Stimulated activated naive B cell treated with anti-CD40 and anti-IgM and Interleukin-4, amounts not matched to agents 10 μg/mL and 1 μg/mL and 100 μg/mL, for 72 hours (primary cell): ENCODE measurements at regions not wholly inside any gene's neighbourhood (a gene's known extent, or its start where the extent isn't known, plus 50 kb on each side); places are given as distances from the start of the nearest gene placed in this dataset.
A peak's percentile ranks its signal among the peaks of the same experiment; 100 is the strongest.

Experiments
- ATAC-seq, 2 donors: fragments of 150-1000 bp; cut with Tn5 transposase; replicated peaks; 2 replicates each; pipeline ENCODE4 v1.10.0; 2021; ENCODE audit warnings: moderate library complexity in 1 of 2
- DNase-seq: peaks from one replicate; pipeline ENCODE4 v3.0.0; 2021
- H3K27ac Mint-ChIP-seq: one replicate; pipeline ENCODE4 v1.8.0; 2022; ENCODE audit warnings: mild to moderate bottlenecking, mixed read lengths
- H3K27me3 Mint-ChIP-seq, 2 donors: one replicate each; pipeline ENCODE4 v1.8.0; 2022; ENCODE audit warnings: mixed read lengths in 2 of 2
- H3K36me3 Mint-ChIP-seq, 2 donors: one replicate each; pipeline ENCODE4 v1.8.0; 2022; ENCODE audit warnings: mixed read lengths in 2 of 2, mild to moderate bottlenecking in 1 of 2
- H3K4me1 Mint-ChIP-seq, 2 donors: one replicate each; pipeline ENCODE4 v1.8.0; 2022; ENCODE audit warnings: mixed read lengths in 2 of 2, mild to moderate bottlenecking in 1 of 2
- H3K4me3 Mint-ChIP-seq, 2 donors: one replicate each; pipeline ENCODE4 v1.8.0; 2022; ENCODE audit warnings: mild to moderate bottlenecking in 2 of 2, mixed read lengths in 2 of 2, moderate library complexity in 1 of 2
- H3K9me3 Mint-ChIP-seq, 2 donors: one replicate each; pipeline ENCODE4 v1.8.0; 2022; ENCODE audit warnings: mixed read lengths in 2 of 2, mild to moderate bottlenecking in 1 of 2

GRCh38 chr5:158354958-158355357, 496.0 kb upstream of the CLINT1 start:
- Mint-ChIP-seq H3K4me1 (peaks cover 6 to 13% of the 10 kb centered on the region in 2 donors), H3K27me3 (no peaks in the 10 kb centered on the region), H3K9me3 (peaks cover 9 to 10% of the 10 kb centered on the region in 2 donors), H3K4me3 (no peak overlapping the region), H3K27ac (peak overlapping the region; percentile 15), H3K36me3 (peaks cover 7 to 9% of the 10 kb centered on the region in 2 donors)
- DNase-seq, result no peak
- peak; percentile 79 to 89 for ATAC-seq

- Mint-ChIP-seq H3K4me1 (peaks cover 11 to 19% of the 10 kb centered on the region in 2 donors), H3K27ac (no peak overlapping the region), H3K27me3 (no peaks in the 10 kb centered on the region), H3K36me3 (peaks cover 7 to 9% of the 10 kb centered on the region in 2 donors), H3K9me3 (peaks cover 9 to 10% of the 10 kb centered on the region in 2 donors), H3K4me3 (no peak overlapping the region)
- DNase-seq (no peak), ATAC-seq (no peak)
Measured at GRCh38 chr5:158351485-158352125, 492.7 kb upstream of the CLINT1 start.

GRCh38 chr5:158349987-158350386, 491.0 kb upstream of the CLINT1 start:
- Mint-ChIP-seq H3K27ac (no peak overlapping the region), H3K9me3 (peaks cover 8 to 11% of the 10 kb centered on the region in 2 donors), H3K36me3 (peaks cover 5 to 7% of the 10 kb centered on the region in 2 donors), H3K27me3 (no peaks in the 10 kb centered on the region), H3K4me1 (peaks cover 7 to 10% of the 10 kb centered on the region in 2 donors), H3K4me3 (no peak overlapping the region)
- ATAC-seq, result no peak
- DNase-seq, result no peak

- Mint-ChIP-seq H3K4me3 (no peak overlapping the region), H3K27ac (no peak overlapping the region), H3K9me3 (peaks cover 6 to 9% of the 10 kb centered on the region in 2 donors), H3K4me1 (peaks cover 2 to 4% of the 10 kb centered on the region in 2 donors), H3K27me3 (no peaks in the 10 kb centered on the region), H3K36me3 (peaks cover 0 to 5% of the 10 kb centered on the region in 2 donors)
- DNase-seq, result no peak
- ATAC-seq, result no peak
Measured at GRCh38 chr5:158344376-158344775, 485.4 kb upstream of the CLINT1 start.

GRCh38 chr5:158340608-158341007, 481.7 kb upstream of the CLINT1 start:
- no peaks in the 10 kb centered on the region for H3K27me3 Mint-ChIP-seq
- H3K27ac Mint-ChIP-seq, result no peak overlapping the region
- H3K36me3 Mint-ChIP-seq, result peaks cover 0 to 17% of the 10 kb centered on the region in 2 donors
- no peak overlapping the region for H3K4me3 Mint-ChIP-seq
- H3K4me1 Mint-ChIP-seq, result no peaks in the 10 kb centered on the region
- H3K9me3 Mint-ChIP-seq, result peaks cover 7 to 18% of the 10 kb centered on the region in 2 donors
- DNase-seq (no peak), ATAC-seq (no peak)

GRCh38 chr5:158326256-158326655, 467.3 kb upstream of the CLINT1 start:
- Mint-ChIP-seq H3K27me3 (no peaks in the 10 kb centered on the region), H3K4me3 (no peak overlapping the region)

GRCh38 chr5:158324236-158324635, 465.3 kb upstream of the CLINT1 start:
- Mint-ChIP-seq H3K27ac (no peak overlapping the region), H3K4me3 (no peak overlapping the region), H3K4me1 (peaks cover 0 to 3% of the 10 kb centered on the region in 2 donors), H3K36me3 (no peaks in the 10 kb centered on the region), H3K27me3 (no peaks in the 10 kb centered on the region), H3K9me3 (peaks cover 0 to 2% of the 10 kb centered on the region in 2 donors)
- DNase-seq (no peak), ATAC-seq (no peak)

More at GRCh38 chr5:158326256-158326655, 467.3 kb upstream of the CLINT1 start:
- Mint-ChIP-seq H3K27ac (no peak overlapping the region), H3K9me3 (peaks cover 5 to 6% of the 10 kb centered on the region in 2 donors), H3K36me3 (peaks cover 0 to 3% of the 10 kb centered on the region in 2 donors), H3K4me1 (peaks cover 0 to 3% of the 10 kb centered on the region in 2 donors)
- ATAC-seq (no peak), DNase-seq (no peak)

GRCh38 chr5:158322620-158323019, 463.7 kb upstream of the CLINT1 start:
- ATAC-seq, result no peak
- H3K9me3 Mint-ChIP-seq, result no peaks in the 10 kb centered on the region
- peaks cover 0 to 3% of the 10 kb centered on the region in 2 donors for H3K4me1 Mint-ChIP-seq
- H3K36me3 Mint-ChIP-seq, result no peaks in the 10 kb centered on the region
- no peak overlapping the region for H3K4me3 Mint-ChIP-seq
- H3K27me3 Mint-ChIP-seq, result no peaks in the 10 kb centered on the region
- DNase-seq, result no peak
- H3K27ac Mint-ChIP-seq, result no peak overlapping the region

- Mint-ChIP-seq H3K27ac (no peak overlapping the region), H3K4me1 (peaks cover 0 to 3% of the 10 kb centered on the region in 2 donors), H3K4me3 (no peak overlapping the region), H3K9me3 (no peaks in the 10 kb centered on the region), H3K27me3 (no peaks in the 10 kb centered on the region), H3K36me3 (no peaks in the 10 kb centered on the region)
- DNase-seq (no peak), ATAC-seq (no peak)
Measured at GRCh38 chr5:158320934-158321333, 462.0 kb upstream of the CLINT1 start.

- no peak overlapping the region for H3K27ac Mint-ChIP-seq
- H3K4me1 Mint-ChIP-seq, result no peaks in the 10 kb centered on the region
- ATAC-seq (no peak), DNase-seq (no peak)
- H3K9me3 Mint-ChIP-seq, result no peaks in the 10 kb centered on the region
- no peaks in the 10 kb centered on the region for H3K27me3 Mint-ChIP-seq
- H3K4me3 Mint-ChIP-seq, result no peak overlapping the region
- H3K36me3 Mint-ChIP-seq, result no peaks in the 10 kb centered on the region
Measured at GRCh38 chr5:158320178-158320674, 461.3 kb upstream of the CLINT1 start.

GRCh38 chr5:158317507-158317906, 458.6 kb upstream of the CLINT1 start:
- H3K27ac Mint-ChIP-seq, result no peak overlapping the region
- DNase-seq, result no peak
- H3K4me3 Mint-ChIP-seq, result no peak overlapping the region
- ATAC-seq, result no peak
- no peaks in the 10 kb centered on the region for H3K4me1 Mint-ChIP-seq
- H3K27me3 Mint-ChIP-seq, result no peaks in the 10 kb centered on the region
- H3K36me3 Mint-ChIP-seq, result no peaks in the 10 kb centered on the region
- H3K9me3 Mint-ChIP-seq, result no peaks in the 10 kb centered on the region

- H3K9me3 Mint-ChIP-seq, result peaks cover 2 to 4% of the 10 kb centered on the region in 2 donors
- no peak overlapping the region for H3K4me3 Mint-ChIP-seq
- no peaks in the 10 kb centered on the region for H3K36me3 Mint-ChIP-seq
- H3K27ac Mint-ChIP-seq, result no peak overlapping the region
- H3K27me3 Mint-ChIP-seq, result peaks cover 5 to 9% of the 10 kb centered on the region in 2 donors
- no peaks in the 10 kb centered on the region for H3K4me1 Mint-ChIP-seq
- ATAC-seq (no peak), DNase-seq (no peak)
Measured at GRCh38 chr5:158313733-158314464, 455.0 kb upstream of the CLINT1 start.

GRCh38 chr5:158313027-158313732, 454.2 kb upstream of the CLINT1 start:
- Mint-ChIP-seq H3K27me3 (peaks cover 5 to 15% of the 10 kb centered on the region in 2 donors), H3K4me3 (no peak overlapping the region), H3K9me3 (peaks cover 2 to 4% of the 10 kb centered on the region in 2 donors), H3K36me3 (no peaks in the 10 kb centered on the region), H3K27ac (no peak overlapping the region), H3K4me1 (no peaks in the 10 kb centered on the region)
- DNase-seq (no peak), ATAC-seq (no peak)

- H3K27me3 Mint-ChIP-seq, result peaks cover 5 to 19% of the 10 kb centered on the region in 2 donors
- no peaks in the 10 kb centered on the region for H3K4me1 Mint-ChIP-seq
- H3K4me3 Mint-ChIP-seq, result no peak overlapping the region
- DNase-seq, result no peak
- no peak overlapping the region for H3K27ac Mint-ChIP-seq
- ATAC-seq, result no peak
- H3K9me3 Mint-ChIP-seq, result peaks cover 2 to 4% of the 10 kb centered on the region in 2 donors
- no peaks in the 10 kb centered on the region for H3K36me3 Mint-ChIP-seq
Measured at GRCh38 chr5:158309088-158309807, 450.3 kb upstream of the CLINT1 start.
